ENCODE measurements at regions not wholly inside any gene's neighbourhood (a gene's known extent, or its start where the extent isn't known, plus 50 kb on each side); places are given as distances from the start of the nearest gene placed in this dataset.
"Not testable (repeated sequence)": the region's sequence is repeated elsewhere in the genome, so short reads cannot be mapped to it uniquely, and the experiment has no call there.

DNA sequence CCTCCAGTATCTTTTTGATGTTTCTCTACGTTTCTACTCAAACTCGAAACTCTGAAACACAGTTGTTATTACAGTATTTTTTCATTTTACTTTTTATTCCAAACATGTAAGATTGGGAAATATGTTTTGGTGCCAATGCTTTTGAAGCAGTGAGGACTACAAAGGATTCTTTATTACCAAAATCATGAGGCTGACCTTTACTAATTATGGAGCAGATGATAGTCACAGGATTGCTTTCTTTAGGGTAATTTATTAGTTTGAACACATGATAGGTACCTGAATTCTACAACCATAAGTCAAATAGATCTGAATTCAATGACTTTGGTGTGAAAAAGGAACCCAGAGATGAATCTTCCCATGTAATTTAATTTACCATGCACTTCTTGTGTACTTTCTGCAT is 2015.1 kb upstream of the C9orf72 start:
- H3K27me3 ChIP-seq (replicated peaks in 2 of 5; ENCODE audit: control insufficient read depth in 4 of 5, insufficient read depth in 5 of 5, low read length in 4 of 5) = no peaks in the 10 kb centered on the region
- DNase-seq = no peak
- no peak overlapping the region for H3K4me3 ChIP-seq (ENCODE audit: control insufficient read depth in 1 of 7, extremely low read depth in 1 of 7, insufficient read depth in 4 of 7, low read depth in 2 of 7, low read length in 6 of 7)
- ChIA-PET CTCF (no interaction called here), POLR2A (no interaction called here)
- H3K9me3 ChIP-seq (ENCODE audit: control extremely low read depth in 1 of 5, control insufficient read depth in 4 of 5, insufficient read depth in 2 of 5, low read depth in 1 of 5, low read length in 4 of 5) = peaks cover 0 to 3% (median 0%) of the 10 kb centered on the region in 5 experiments
- no peaks in the 10 kb centered on the region for H3K4me1 ChIP-seq (ENCODE audit: control extremely low read depth in 1 of 4, control insufficient read depth in 4 of 4, insufficient read depth in 4 of 4, low read length in 3 of 4)
- H3K27ac ChIP-seq (ENCODE audit: insufficient read depth in 1 of 2, low read depth in 1 of 2, low read length in 2 of 2, poor library complexity in 1 of 2, severe bottlenecking in 2 of 2) = no peak overlapping the region
- no CpG with 5 or more reads among the region's 2 CpGs for WGBS (ENCODE audit: insufficient coverage)
- H3K36me3 ChIP-seq (ENCODE audit: control insufficient read depth in 4 of 4, insufficient read depth in 4 of 4, low read length in 3 of 4) = no peaks in the 10 kb centered on the region

DNA sequence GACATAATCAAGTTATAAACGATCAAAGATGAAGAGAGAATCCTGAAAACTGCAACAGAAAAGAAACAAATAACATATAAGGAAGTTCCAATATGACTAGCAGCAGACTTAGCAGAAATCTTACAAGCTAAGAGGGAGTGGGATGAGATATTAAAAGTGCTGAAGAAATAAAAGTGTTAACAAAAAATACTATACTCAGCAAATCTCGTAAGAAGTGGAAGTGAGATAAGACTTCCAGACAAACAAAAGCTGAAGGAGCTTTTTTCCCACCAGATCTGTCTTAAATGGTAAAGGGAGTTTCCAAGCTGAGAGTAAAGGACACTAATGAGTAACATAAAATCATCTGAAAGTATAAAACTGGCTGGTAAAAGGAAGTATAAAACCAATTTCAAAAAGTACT is 2036.0 kb upstream of the C9orf72 start:
- DNase-seq = no peak
- Histone ChIP-seq H3K4me1 (ENCODE audit: control extremely low read depth in 1 of 4, control insufficient read depth in 4 of 4, insufficient read depth in 4 of 4, low read length in 3 of 4) (peaks cover 0 to 8% (median 0%) of the 10 kb centered on the region in 4 experiments), H3K27ac (ENCODE audit: insufficient read depth in 1 of 2, low read depth in 1 of 2, low read length in 2 of 2, poor library complexity in 1 of 2, severe bottlenecking in 2 of 2) (no peak overlapping the region), H3K36me3 (ENCODE audit: control insufficient read depth in 4 of 4, insufficient read depth in 4 of 4, low read length in 3 of 4) (no peaks in the 10 kb centered on the region), H3K4me3 (ENCODE audit: control insufficient read depth in 1 of 7, extremely low read depth in 1 of 7, insufficient read depth in 4 of 7, low read depth in 2 of 7, low read length in 6 of 7) (no peak overlapping the region), H3K9me3 (ENCODE audit: control extremely low read depth in 1 of 5, control insufficient read depth in 4 of 5, insufficient read depth in 2 of 5, low read depth in 1 of 5, low read length in 4 of 5) (peaks cover 0 to 3% (median 0%) of the 10 kb centered on the region in 5 experiments), H3K27me3 (replicated peaks in 2 of 5; ENCODE audit: control insufficient read depth in 4 of 5, insufficient read depth in 5 of 5, low read length in 4 of 5) (no peaks in the 10 kb centered on the region)
- WGBS (ENCODE audit: insufficient coverage) = no CpG with 5 or more reads among the region's 2 CpGs
- ChIA-PET CTCF (no interaction called here), POLR2A (no interaction called here)

GRCh38 chr9:29613773-29614172 is 2040.5 kb upstream of the C9orf72 start:
- Histone ChIP-seq H3K36me3 (ENCODE audit: control insufficient read depth in 4 of 4, insufficient read depth in 4 of 4, low read length in 3 of 4) (no peaks in the 10 kb centered on the region), H3K4me1 (ENCODE audit: control extremely low read depth in 1 of 4, control insufficient read depth in 4 of 4, insufficient read depth in 4 of 4, low read length in 3 of 4) (peaks cover 0 to 15% (median 7%) of the 10 kb centered on the region in 4 experiments), H3K27me3 (replicated peaks in 2 of 5; ENCODE audit: control insufficient read depth in 4 of 5, insufficient read depth in 5 of 5, low read length in 4 of 5) (no peaks in the 10 kb centered on the region), H3K9me3 (ENCODE audit: control extremely low read depth in 1 of 5, control insufficient read depth in 4 of 5, insufficient read depth in 2 of 5, low read depth in 1 of 5, low read length in 4 of 5) (peaks cover 0 to 3% (median 0%) of the 10 kb centered on the region in 5 experiments), H3K27ac (ENCODE audit: insufficient read depth in 1 of 2, low read depth in 1 of 2, low read length in 2 of 2, poor library complexity in 1 of 2, severe bottlenecking in 2 of 2) (no peak overlapping the region), H3K4me3 (ENCODE audit: control insufficient read depth in 1 of 7, extremely low read depth in 1 of 7, insufficient read depth in 4 of 7, low read depth in 2 of 7, low read length in 6 of 7) (no peak overlapping the region)
- ChIA-PET POLR2A (no interaction called here), CTCF (no interaction called here)
- DNase-seq = no peak
- no CpG with 5 or more reads among the region's 1 CpG for WGBS (ENCODE audit: insufficient coverage)

DNA sequence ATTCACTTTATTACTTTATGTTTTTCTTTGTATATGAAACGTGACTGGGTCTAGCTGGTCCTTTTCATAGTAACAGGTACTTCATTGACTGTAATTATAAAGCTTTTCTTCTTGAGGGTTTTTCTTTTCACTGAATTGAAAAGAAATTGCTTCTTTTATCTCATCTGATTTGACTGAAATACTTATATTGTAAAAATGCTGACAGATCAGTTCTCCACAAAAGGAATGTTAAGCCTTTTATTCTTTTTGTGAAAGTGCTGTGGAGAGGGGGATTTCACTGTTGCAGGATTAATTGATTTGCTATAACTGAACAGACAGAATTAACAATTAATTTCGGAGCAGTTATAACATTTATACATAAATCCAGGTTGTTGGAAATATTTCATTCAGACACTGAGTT is 2043.6 kb upstream of the C9orf72 start:
- no peak for DNase-seq
- Histone ChIP-seq H3K4me3 (ENCODE audit: control insufficient read depth in 1 of 7, extremely low read depth in 1 of 7, insufficient read depth in 4 of 7, low read depth in 2 of 7, low read length in 6 of 7) (no peak overlapping the region), H3K27me3 (replicated peaks in 2 of 5; ENCODE audit: control insufficient read depth in 4 of 5, insufficient read depth in 5 of 5, low read length in 4 of 5) (no peaks in the 10 kb centered on the region), H3K9me3 (ENCODE audit: control extremely low read depth in 1 of 5, control insufficient read depth in 4 of 5, insufficient read depth in 2 of 5, low read depth in 1 of 5, low read length in 4 of 5) (no peaks in the 10 kb centered on the region), H3K27ac (ENCODE audit: insufficient read depth in 1 of 2, low read depth in 1 of 2, low read length in 2 of 2, poor library complexity in 1 of 2, severe bottlenecking in 2 of 2) (no peak overlapping the region), H3K36me3 (ENCODE audit: control insufficient read depth in 4 of 4, insufficient read depth in 4 of 4, low read length in 3 of 4) (no peaks in the 10 kb centered on the region), H3K4me1 (ENCODE audit: control extremely low read depth in 1 of 4, control insufficient read depth in 4 of 4, insufficient read depth in 4 of 4, low read length in 3 of 4) (peaks cover 0 to 24% (median 9%) of the 10 kb centered on the region in 4 experiments)
- CTCF ChIA-PET = no interaction called here
- POLR2A ChIA-PET = no interaction called here
- no CpG with 5 or more reads among the region's 2 CpGs for WGBS (ENCODE audit: insufficient coverage)

DNA sequence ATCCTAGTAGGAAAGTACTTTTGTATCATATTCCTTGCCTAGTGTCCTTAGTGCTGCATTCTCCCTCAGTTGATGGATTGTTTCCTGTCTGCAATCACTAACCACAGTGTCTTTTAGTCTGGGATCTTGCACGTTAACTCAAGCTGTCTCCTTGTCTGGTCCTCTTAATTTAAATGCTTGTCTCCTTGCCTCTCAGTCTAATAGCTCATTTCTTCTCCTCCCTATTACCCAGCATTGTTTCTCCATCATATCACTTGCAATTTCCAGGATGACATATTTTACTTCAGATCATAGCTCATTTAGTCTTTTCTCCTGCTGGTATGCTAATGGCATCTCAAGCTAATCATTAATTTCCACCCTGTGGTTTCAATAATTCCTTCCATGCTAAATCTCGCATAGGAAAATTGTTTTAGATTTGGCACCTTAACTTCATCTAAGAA is 2052.0 kb upstream of the C9orf72 start:
- POLR2A ChIA-PET = no interaction called here
- Histone ChIP-seq H3K27ac (ENCODE audit: insufficient read depth in 1 of 2, low read depth in 1 of 2, low read length in 2 of 2, poor library complexity in 1 of 2, severe bottlenecking in 2 of 2) (no peak overlapping the region), H3K4me3 (ENCODE audit: control insufficient read depth in 1 of 7, extremely low read depth in 1 of 7, insufficient read depth in 4 of 7, low read depth in 2 of 7, low read length in 6 of 7) (no peak overlapping the region), H3K4me1 (ENCODE audit: control extremely low read depth in 1 of 4, control insufficient read depth in 4 of 4, insufficient read depth in 4 of 4, low read length in 3 of 4) (peaks cover 0 to 7% (median 1%) of the 10 kb centered on the region in 4 experiments), H3K27me3 (replicated peaks in 2 of 5; ENCODE audit: control insufficient read depth in 4 of 5, insufficient read depth in 5 of 5, low read length in 4 of 5) (no peaks in the 10 kb centered on the region), H3K36me3 (ENCODE audit: control insufficient read depth in 4 of 4, insufficient read depth in 4 of 4, low read length in 3 of 4) (no peaks in the 10 kb centered on the region), H3K9me3 (ENCODE audit: control extremely low read depth in 1 of 5, control insufficient read depth in 4 of 5, insufficient read depth in 2 of 5, low read depth in 1 of 5, low read length in 4 of 5) (no peaks in the 10 kb centered on the region)
- CTCF ChIA-PET = no interaction called here
- no peak for DNase-seq
- 36% methylated on average over 2 of the region's 2 CpGs for WGBS (ENCODE audit: insufficient coverage)

DNA sequence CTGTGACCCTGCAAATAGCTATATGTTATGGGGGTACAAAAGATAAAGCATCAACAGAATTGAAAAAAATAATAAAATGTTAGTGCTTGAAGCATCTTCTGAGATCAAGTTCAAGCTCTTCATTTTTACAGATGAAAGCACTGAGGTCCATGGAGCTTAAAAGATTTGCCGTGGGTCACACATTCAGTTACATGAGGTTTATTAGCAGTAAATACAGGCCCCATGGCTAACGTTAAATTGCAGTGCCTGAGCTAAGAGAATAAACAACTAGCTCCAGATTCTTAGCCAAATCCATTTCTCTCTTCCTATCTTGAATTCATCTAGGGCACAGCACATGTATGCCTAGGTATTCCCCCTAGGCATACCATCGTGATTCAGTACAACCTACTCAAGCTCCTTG is 2052.7 kb upstream of the C9orf72 start:
- H3K9me3 ChIP-seq (ENCODE audit: control extremely low read depth in 1 of 5, control insufficient read depth in 4 of 5, insufficient read depth in 2 of 5, low read depth in 1 of 5, low read length in 4 of 5) = no peaks in the 10 kb centered on the region
- H3K27ac ChIP-seq (ENCODE audit: insufficient read depth in 1 of 2, low read depth in 1 of 2, low read length in 2 of 2, poor library complexity in 1 of 2, severe bottlenecking in 2 of 2) = no peak overlapping the region
- no peak overlapping the region for H3K4me3 ChIP-seq (ENCODE audit: control insufficient read depth in 1 of 7, extremely low read depth in 1 of 7, insufficient read depth in 4 of 7, low read depth in 2 of 7, low read length in 6 of 7)
- WGBS (ENCODE audit: insufficient coverage) = 69% methylated on average over 2 of the region's 3 CpGs
- DNase-seq = no peak
- no peaks in the 10 kb centered on the region for H3K36me3 ChIP-seq (ENCODE audit: control insufficient read depth in 4 of 4, insufficient read depth in 4 of 4, low read length in 3 of 4)
- POLR2A ChIA-PET = no interaction called here
- H3K27me3 ChIP-seq (replicated peaks in 2 of 5; ENCODE audit: control insufficient read depth in 4 of 5, insufficient read depth in 5 of 5, low read length in 4 of 5) = no peaks in the 10 kb centered on the region
- peaks cover 0 to 7% (median 1%) of the 10 kb centered on the region in 4 experiments for H3K4me1 ChIP-seq (ENCODE audit: control extremely low read depth in 1 of 4, control insufficient read depth in 4 of 4, insufficient read depth in 4 of 4, low read length in 3 of 4)
- CTCF ChIA-PET = no interaction called here

GRCh38 chr9:29628856-29629255 is 2055.6 kb upstream of the C9orf72 start:
- H3K4me1 ChIP-seq (ENCODE audit: control extremely low read depth in 1 of 4, control insufficient read depth in 4 of 4, insufficient read depth in 4 of 4, low read length in 3 of 4); CTCF ChIA-PET; H3K27ac ChIP-seq (ENCODE audit: insufficient read depth in 1 of 2, low read depth in 1 of 2, low read length in 2 of 2, poor library complexity in 1 of 2, severe bottlenecking in 2 of 2); H3K4me3 ChIP-seq (ENCODE audit: control insufficient read depth in 1 of 7, extremely low read depth in 1 of 7, insufficient read depth in 4 of 7, low read depth in 2 of 7, low read length in 6 of 7); H3K9me3 ChIP-seq (ENCODE audit: control extremely low read depth in 1 of 5, control insufficient read depth in 4 of 5, insufficient read depth in 2 of 5, low read depth in 1 of 5, low read length in 4 of 5); H3K27me3 ChIP-seq (replicated peaks in 2 of 5; ENCODE audit: control insufficient read depth in 4 of 5, insufficient read depth in 5 of 5, low read length in 4 of 5); H3K36me3 ChIP-seq (ENCODE audit: control insufficient read depth in 4 of 4, insufficient read depth in 4 of 4, low read length in 3 of 4); DNase-seq; POLR2A ChIA-PET: not testable (repeated sequence)
- 90% methylated on average over 1 of the region's 1 CpG for WGBS (ENCODE audit: insufficient coverage)
